ENCODE measurements at regions not wholly inside any gene's neighbourhood (a gene's known extent, or its start where the extent isn't known, plus 50 kb on each side); places are given as distances from the start of the nearest gene placed in this dataset.

- DNase-seq (ENCODE audit: low read depth in 2 of 3, low spot score in 2 of 3) = no peak
Observed at GRCh38 chr1:224504297-224505041, 69.9 kb upstream of the WDR26 start.

DNA sequence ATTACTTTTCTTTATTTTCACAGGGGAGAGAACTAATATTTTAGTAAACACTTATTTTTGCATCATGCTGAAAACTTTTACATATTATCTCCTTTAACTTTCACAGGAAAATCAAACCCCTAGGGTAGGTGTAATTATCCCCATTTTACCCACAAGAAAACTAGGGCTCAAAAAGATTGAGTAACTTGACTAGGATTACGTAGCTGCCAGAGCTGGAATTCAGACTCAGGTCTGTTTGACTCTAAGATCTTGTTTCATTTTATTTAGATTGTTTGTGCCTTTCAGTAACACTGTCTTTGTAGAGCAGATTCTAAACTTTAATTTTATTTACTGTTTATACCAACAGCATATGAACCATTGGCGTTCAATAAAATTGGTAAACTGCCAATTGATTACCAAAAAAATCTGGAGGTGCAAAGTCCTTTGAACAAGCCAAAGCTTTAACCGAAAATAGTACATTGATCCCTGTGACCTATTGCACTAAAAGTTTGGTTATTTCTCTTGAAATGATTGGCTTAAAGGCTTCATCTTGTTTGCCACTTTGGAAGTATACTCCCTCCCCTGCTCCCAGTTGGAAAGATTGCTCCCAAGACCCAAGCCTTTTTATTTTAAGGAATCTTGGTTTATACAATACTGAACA lies 71.0 kb upstream of the WDR26 start:
- DNase-seq (ENCODE audit: low read depth in 2 of 3, low spot score in 2 of 3) = no peak

DNA sequence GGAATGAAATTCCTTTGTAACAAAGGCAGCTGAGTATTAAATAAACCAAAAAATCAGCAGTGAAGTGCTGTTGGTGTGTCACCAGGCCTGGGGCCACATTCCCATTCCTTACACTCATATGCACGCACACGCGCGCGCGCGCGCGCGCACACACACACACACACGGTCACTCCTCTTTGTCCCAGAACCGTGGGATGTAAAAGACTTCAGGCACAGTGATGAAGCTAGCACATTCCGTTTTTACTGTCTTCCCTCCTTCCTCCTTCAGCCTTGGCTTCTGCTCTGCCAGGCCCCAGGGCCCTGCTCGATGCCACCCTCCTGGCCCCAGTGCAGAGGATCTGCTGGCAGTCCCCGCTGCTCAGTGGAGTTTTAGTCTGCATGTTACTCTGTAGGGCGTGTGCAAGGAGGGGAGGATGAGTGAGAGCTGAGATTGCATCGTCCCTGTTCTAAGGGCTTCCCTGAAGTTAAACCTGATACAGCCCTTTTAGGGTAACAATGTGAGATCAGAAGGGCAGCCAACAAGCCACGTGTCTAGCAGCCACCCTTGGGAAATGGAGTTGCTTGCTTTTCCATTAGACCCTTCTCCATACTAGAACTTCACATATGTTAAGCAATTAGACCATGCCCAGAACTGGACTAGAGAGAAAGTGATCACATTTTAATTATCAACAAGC lies 71.7 kb upstream of the WDR26 start:
- no peak for DNase-seq (ENCODE audit: low read depth in 2 of 3, low spot score in 2 of 3)

DNA sequence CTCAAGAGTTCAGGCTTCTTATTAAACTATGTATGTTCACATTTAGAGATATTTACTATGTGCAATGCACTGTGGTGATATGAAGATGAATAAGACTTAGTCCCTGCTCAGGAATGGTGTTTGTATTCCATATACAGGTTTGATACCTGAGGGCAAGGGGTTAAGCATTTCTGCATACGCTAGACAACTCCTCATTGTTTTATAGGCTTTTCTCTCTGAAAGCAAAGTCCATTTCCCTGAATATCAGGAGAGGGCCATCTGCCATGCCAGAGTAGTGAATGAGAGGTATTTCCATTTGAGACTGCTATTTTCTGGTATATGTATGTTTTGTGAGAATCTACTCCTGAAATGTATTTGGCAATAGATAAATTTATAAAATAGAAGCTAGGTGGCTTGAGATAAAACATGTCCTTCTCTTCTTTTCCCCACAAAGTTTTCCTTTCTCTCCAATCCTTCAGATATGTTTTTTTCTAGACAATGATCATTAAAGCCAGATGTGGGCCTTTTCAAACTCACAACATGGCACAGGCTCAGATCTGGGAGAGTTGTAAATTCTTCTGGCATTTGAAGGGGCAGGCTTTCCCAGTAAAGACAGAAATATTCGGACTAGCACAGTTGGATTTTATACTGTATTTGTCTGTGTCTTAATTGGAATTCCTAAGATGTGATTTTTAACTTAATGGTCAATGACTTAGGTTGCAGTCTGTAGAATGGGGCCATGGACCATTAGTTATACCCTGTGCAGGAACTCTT lies 73.3 kb upstream of the WDR26 start:
- DNase-seq (ENCODE audit: low read depth in 2 of 3, low spot score in 2 of 3) = no peak

DNA sequence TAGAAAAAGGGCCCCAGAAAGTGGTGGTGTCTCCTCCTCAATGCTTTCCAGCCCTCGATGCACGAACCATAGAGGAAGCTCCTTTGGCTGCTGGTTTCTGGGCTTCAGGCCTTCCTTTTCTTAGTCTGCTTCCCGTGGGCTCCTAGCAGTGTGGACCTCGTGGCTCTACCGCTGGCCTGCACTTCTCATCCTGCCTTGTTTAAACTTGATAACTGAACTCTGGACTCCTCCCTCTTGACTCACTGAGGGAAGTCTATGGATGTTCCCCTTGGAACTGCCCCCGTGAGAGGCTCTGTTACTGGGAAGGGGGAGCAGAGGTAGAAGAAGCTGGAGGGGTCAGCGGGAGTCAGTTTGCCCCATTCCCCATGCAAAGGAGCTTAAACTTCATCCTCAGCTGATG lies 75.3 kb upstream of the WDR26 start:
- DNase-seq (ENCODE audit: low read depth in 2 of 3, low spot score in 2 of 3) = no peak

- no peak for DNase-seq (ENCODE audit: low read depth in 2 of 3, low spot score in 2 of 3)
Observed at GRCh38 chr1:224510880-224511645, 76.5 kb upstream of the WDR26 start.

DNA sequence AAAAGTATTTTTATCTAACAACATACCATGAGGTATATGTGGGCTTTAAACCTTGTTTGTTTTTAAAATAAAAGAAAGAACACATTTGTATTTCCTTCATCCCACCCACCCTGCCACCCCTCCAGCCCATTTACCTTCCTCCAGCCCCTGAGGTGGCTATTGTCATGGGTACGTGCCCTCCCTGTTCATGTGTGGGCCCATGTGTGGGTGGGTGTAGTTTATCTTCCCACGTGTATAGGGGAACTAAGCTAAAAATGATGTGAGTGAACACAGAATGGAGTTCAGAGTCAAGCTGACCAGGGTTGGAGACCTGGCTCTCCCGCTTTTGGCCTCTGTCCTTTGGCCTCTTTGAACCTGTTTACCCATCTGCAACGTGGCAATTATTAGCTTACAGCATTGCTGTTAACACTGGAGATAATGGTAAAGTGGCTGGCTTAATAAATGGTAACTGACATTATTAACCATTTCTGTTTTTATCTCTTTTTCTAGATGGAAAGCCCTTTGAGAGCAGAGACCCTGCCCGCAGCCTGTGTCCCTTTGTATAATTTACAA lies 78.1 kb upstream of the WDR26 start:
- DNase-seq (ENCODE audit: low read depth in 2 of 3, low spot score in 2 of 3) = no peak

DNA sequence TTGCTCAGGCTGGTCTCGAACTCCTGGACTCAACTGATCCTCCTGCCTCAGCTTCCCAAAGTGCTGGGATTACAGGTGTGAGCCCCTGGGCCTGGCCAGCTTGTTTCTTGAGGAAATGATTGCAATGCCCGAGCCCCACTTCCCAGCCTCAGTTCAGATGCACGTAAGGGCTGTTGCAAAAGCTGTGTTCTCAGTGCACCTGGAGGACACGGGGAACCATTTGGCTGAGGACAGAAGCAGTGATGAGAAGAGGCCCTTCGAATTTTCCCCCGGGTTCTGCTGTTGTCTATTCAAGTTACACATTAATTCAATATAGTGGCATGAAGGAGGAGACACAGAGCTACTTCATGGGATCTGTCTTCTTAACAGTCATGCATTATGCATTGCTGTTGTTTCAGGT lies 78.8 kb upstream of the WDR26 start:
- no peak for DNase-seq (ENCODE audit: low read depth in 2 of 3, low spot score in 2 of 3)

DNA sequence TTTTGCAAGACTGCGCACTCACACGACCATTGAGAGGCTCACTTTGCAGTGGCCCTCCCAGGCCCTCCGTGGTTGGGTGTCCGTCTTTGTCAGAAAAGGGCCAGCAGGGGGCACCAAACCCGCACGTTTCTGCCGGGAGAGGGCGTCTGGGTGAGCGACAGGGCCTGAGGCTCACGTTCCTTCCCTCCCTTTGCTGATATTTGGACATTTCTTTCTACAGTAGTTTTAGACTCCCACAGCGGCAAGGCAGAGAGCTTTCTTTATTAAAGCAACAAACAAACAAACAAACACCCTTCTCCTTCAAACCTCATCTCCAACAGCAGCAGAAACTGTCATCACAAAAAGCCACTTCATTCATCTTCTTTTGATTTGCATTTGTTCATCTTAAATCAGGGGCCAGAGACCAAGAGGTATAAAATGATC lies 79.2 kb upstream of the WDR26 start:
- peak; percentile 62 to 90 (median 75) for DNase-seq (ENCODE audit: low read depth in 2 of 3, low spot score in 2 of 3)

DNA sequence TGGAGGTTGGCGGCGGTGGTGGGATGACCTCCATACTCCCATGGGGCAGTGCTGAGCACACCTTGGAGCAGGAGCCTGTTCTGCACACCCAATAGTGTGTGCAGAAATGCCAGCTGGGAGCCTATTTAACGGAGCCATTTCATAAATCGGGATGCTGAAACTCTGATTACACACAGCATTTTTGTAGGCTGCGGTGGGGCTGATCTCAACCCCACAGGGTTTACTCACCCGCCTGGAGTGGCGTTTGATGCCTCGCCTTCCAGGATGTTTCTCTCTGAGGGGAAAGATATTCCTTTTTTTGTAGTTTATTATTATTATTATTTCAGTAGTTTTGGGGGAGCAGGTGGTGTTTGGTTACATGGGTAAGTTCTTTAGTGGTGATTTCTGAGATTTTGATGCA lies 82.6 kb upstream of the WDR26 start:
- DNase-seq (ENCODE audit: low read depth in 2 of 3, low spot score in 2 of 3) = no peak

GRCh38 chr1:224518528-224518927 lies 83.9 kb upstream of the WDR26 start:
- no peak for DNase-seq (ENCODE audit: low read depth in 2 of 3, low spot score in 2 of 3)

DNA sequence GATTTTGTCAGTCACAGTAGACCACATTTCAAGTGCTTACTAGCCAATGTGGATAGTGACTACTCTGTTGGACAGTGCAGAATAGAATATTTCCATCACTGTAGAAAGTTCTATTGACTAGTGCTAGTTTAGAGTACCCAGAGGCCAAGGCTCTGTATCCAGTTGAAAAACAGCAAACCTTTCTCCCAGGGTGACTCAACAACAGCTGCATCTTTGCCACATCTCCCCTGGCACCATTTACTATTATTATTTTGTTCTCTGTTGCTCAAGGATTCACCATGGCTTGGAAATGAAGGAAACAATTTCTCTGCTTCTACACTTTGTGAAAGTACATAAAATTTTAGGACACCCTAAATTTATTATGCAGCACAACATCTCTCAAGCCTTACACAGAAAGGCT lies 85.3 kb upstream of the WDR26 start:
- no peak for DNase-seq (ENCODE audit: low read depth in 2 of 3, low spot score in 2 of 3)

DNA sequence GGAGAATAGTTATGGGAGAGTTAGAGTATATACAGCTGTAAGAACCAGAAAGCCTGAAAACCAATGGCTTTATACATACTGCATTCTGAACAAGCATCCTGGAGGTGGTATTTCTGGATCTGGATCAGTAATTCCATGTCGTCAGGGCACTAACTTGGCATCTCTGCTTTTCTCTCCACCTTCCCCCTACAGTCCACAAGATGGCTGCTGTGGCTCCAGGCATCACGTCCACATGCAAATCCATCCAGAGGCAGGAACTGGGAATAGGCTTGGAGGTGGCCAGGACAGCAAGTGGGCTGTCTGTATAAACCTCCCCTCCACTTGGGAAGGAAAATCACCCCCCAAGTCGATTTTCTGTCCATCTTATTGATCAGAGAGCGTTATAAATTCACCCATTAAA lies 86.2 kb upstream of the WDR26 start:
- no peak for DNase-seq (ENCODE audit: low read depth in 2 of 3, low spot score in 2 of 3)

DNA sequence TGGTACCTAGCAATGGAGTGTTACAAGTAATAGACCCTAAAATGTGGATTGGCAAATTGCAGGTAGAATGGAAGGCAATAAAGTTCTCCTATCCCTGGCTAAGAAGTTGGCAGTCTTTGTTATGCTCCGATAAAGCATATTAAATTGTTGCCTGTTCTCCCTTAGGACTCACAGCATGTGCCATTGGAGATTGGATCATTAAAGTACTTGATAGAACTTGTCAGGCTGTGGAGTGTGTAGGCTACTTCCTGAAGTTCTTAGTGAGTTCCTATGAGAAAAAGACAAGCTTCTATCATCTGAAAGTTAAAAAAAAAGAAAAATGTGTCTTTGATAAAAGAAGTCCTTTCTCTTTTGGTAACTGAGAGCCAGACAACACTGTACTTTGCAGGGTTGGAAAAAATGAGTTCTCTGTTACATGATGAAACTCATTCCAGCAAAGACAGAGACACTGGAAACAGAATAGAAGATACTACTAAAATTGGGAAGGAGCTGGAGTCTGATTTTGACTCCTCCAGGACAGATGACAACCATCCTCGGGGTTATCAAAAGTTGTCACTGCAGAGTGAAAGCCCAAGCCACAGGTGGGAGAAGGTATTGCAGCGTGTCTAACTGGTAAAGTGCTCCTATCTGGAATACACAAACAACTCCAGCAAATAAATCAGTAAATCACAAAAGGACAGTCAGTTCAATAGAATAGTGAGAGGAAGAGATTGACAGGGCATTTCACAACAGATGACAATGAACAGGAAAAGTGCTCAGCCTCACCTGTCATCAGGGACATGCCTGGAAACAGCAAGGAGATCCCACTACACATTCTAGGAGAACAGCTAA lies 87.5 kb upstream of the WDR26 start:
- no peak for DNase-seq (ENCODE audit: low read depth in 2 of 3, low spot score in 2 of 3)

GRCh38 chr1:224523676-224524075 lies 89.1 kb upstream of the WDR26 start:
- no peak for DNase-seq (ENCODE audit: low read depth in 2 of 3, low spot score in 2 of 3)

- DNase-seq (ENCODE audit: low read depth in 2 of 3, low spot score in 2 of 3) = no peak
Observed at GRCh38 chr1:224524679-224525078, 90.1 kb upstream of the WDR26 start.

DNA sequence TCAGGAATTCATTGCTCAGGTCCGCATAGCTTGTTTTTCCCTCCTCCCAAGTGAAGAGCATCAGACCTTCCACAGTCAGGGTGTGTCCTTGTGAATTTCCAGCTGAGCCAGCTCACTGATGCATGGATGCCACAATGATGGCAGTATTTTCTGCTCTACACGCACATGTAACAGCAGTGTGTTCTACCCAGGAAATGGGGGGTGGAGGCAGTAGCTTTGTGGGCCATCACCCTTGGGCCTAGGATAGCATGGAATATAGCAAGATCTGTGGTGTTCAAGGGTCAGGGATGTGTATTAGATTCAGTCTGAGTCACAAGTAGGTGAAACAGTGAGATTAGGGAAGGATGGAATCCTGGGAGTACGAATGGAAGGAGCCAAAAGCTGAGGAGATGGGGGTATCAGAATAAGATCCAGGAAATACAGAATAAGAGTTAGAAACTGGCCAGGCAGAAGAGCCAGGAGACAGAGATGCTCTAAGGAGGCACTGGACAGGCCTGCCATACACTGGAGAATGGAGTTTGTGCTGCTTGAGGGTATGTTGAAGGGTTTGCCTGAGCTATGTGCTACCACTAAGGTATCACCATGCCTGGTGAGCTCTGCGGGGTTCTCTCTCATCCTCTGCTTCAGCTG lies 90.6 kb upstream of the CNIH3 start:
- DNase-seq (ENCODE audit: low read depth in 2 of 3, low spot score in 2 of 3) = no peak

- DNase-seq (ENCODE audit: low read depth in 2 of 3, low spot score in 2 of 3) = no peak
Observed at GRCh38 chr1:224526771-224527170, 89.3 kb upstream of the CNIH3 start.

GRCh38 chr1:224528900-224529299 lies 87.2 kb upstream of the CNIH3 start:
- no peak for DNase-seq (ENCODE audit: low read depth in 2 of 3, low spot score in 2 of 3)

All from hematopoietic multipotent progenitor cell (in vitro differentiated cells).